IPS DF 6.9 (cell line): ENCODE measurements at regions not wholly inside any gene's neighbourhood (a gene's known extent, or its start where the extent isn't known, plus 50 kb on each side); places are given as distances from the start of the nearest gene placed in this dataset.

Experiments
- DNase-seq: peaks from one replicate; pipeline ENCODE4 v3.0.0-alpha.2; 2013; ENCODE audit warnings: low read depth, low spot score
- H3K27ac ChIP-seq: one replicate; pipeline ENCODE4 v1.5.1; 2013; ENCODE audit warnings: low read length, control low read depth
- H3K27me3 ChIP-seq: 2 replicates; pipeline ENCODE4 v1.6.1; 2013; ENCODE audit warnings: mild to moderate bottlenecking, low read length; ENCODE audit not compliant: control insufficient read depth, insufficient read depth
- H3K36me3 ChIP-seq: 2 replicates; pipeline ENCODE4 v1.6.1; 2013; ENCODE audit warnings: low read length; ENCODE audit not compliant: control insufficient read depth, insufficient read depth
- H3K4me1 ChIP-seq: 2 replicates; pipeline ENCODE4 v1.6.1; 2013; ENCODE audit warnings: low read length; ENCODE audit not compliant: control insufficient read depth, insufficient read depth
- H3K4me3 ChIP-seq: 2 replicates; pipeline ENCODE4 v1.5.1; 2013; ENCODE audit warnings: mild to moderate bottlenecking, low read length
- H3K9me3 ChIP-seq: 2 replicates; pipeline ENCODE4 v1.6.1; 2013; ENCODE audit warnings: low read length, inconsistent platforms; ENCODE audit not compliant: control insufficient read depth, insufficient read depth
- WGBS: extraction: QIAGEN DNeasy Blood & Tissue Kit; methylation state at CpG from one replicate; pipeline ENCODE4 v1.1.7; 2013; ENCODE audit warnings: mixed read lengths, missing lambda C conversion rate; ENCODE audit not compliant: insufficient read length, insufficient coverage; 5-methylcytosine and 5-hydroxymethylcytosine counted together

- Histone ChIP-seq H3K9me3 (no peaks in the 10 kb centered on the region), H3K36me3 (no peaks in the 10 kb centered on the region), H3K27ac (no peak overlapping the region), H3K4me3 (no peak overlapping the region), H3K4me1 (no peaks in the 10 kb centered on the region), H3K27me3 (no peaks in the 10 kb centered on the region)
- 100% methylated on average over 2 of the region's 3 CpGs for WGBS
- DNase-seq = no peak
Measured at GRCh38 chr4:138030375-138030774, 211.8 kb downstream of the SLC7A11 start.

GRCh38 chr4:138028923-138029322, 213.2 kb downstream of the SLC7A11 start:
- H3K4me1 ChIP-seq = no peaks in the 10 kb centered on the region
- WGBS = no CpG with 5 or more reads among the region's 1 CpG
- DNase-seq = no peak
- no peaks in the 10 kb centered on the region for H3K27me3 ChIP-seq
- H3K9me3 ChIP-seq = no peaks in the 10 kb centered on the region
- no peak overlapping the region for H3K4me3 ChIP-seq
- no peak overlapping the region for H3K27ac ChIP-seq
- no peaks in the 10 kb centered on the region for H3K36me3 ChIP-seq

- Histone ChIP-seq H3K4me3 (no peak overlapping the region), H3K9me3 (no peaks in the 10 kb centered on the region), H3K36me3 (no peaks in the 10 kb centered on the region), H3K27me3 (no peaks in the 10 kb centered on the region), H3K27ac (no peak overlapping the region), H3K4me1 (no peaks in the 10 kb centered on the region)
- no peak for DNase-seq
- WGBS = no CpG with 5 or more reads among the region's 3 CpGs
Measured at GRCh38 chr4:138021139-138021830, 220.9 kb downstream of the SLC7A11 start.

GRCh38 chr4:138014590-138015288, 227.4 kb downstream of the SLC7A11 start:
- H3K9me3 ChIP-seq = no peaks in the 10 kb centered on the region
- H3K27me3 ChIP-seq = no peaks in the 10 kb centered on the region
- no peaks in the 10 kb centered on the region for H3K4me1 ChIP-seq
- no CpG with 5 or more reads among the region's 6 CpGs for WGBS
- H3K27ac ChIP-seq = no peak overlapping the region
- no peak overlapping the region for H3K4me3 ChIP-seq
- no peaks in the 10 kb centered on the region for H3K36me3 ChIP-seq
- no peak for DNase-seq

- no CpG with 5 or more reads among the region's 3 CpGs for WGBS
- no peak for DNase-seq
- Histone ChIP-seq H3K27me3 (no peaks in the 10 kb centered on the region), H3K4me1 (no peaks in the 10 kb centered on the region), H3K4me3 (no peak overlapping the region), H3K9me3 (no peaks in the 10 kb centered on the region), H3K27ac (no peak overlapping the region), H3K36me3 (no peaks in the 10 kb centered on the region)
Measured at GRCh38 chr4:138013625-138014024, 228.5 kb downstream of the SLC7A11 start.

GRCh38 chr4:138010639-138011038, 231.5 kb downstream of the SLC7A11 start:
- no peaks in the 10 kb centered on the region for H3K4me1 ChIP-seq
- H3K4me3 ChIP-seq = no peak overlapping the region

GRCh38 chr4:138007572-138007971, 234.6 kb downstream of the SLC7A11 start:
- no peaks in the 10 kb centered on the region for H3K36me3 ChIP-seq
- H3K4me3 ChIP-seq = no peak overlapping the region
- H3K4me1 ChIP-seq = no peaks in the 10 kb centered on the region; the same call in 1 of the 2 replicates
- DNase-seq = peak; percentile 25
- WGBS = no CpG with 5 or more reads among the region's 1 CpG
- no peaks in the 10 kb centered on the region for H3K27me3 ChIP-seq
- no peak overlapping the region for H3K27ac ChIP-seq
- H3K9me3 ChIP-seq = no peaks in the 10 kb centered on the region

More at GRCh38 chr4:138010639-138011038, 231.5 kb downstream of the SLC7A11 start:
- H3K36me3 ChIP-seq = no peaks in the 10 kb centered on the region
- H3K27ac ChIP-seq = no peak overlapping the region
- H3K9me3 ChIP-seq = no peaks in the 10 kb centered on the region
- DNase-seq = no peak
- no peaks in the 10 kb centered on the region for H3K27me3 ChIP-seq

GRCh38 chr4:138005486-138005885, 236.7 kb downstream of the SLC7A11 start:
- Histone ChIP-seq H3K4me3 (no peak overlapping the region), H3K27me3 (no peaks in the 10 kb centered on the region), H3K9me3 (no peaks in the 10 kb centered on the region), H3K4me1 (no peaks in the 10 kb centered on the region; the same call in 1 of the 2 replicates), H3K36me3 (no peaks in the 10 kb centered on the region), H3K27ac (no peak overlapping the region)
- no CpG with 5 or more reads among the region's 1 CpG for WGBS
- DNase-seq = no peak

- no peaks in the 10 kb centered on the region for H3K27me3 ChIP-seq
- no peak for DNase-seq
- H3K36me3 ChIP-seq = no peaks in the 10 kb centered on the region
- no peaks in the 10 kb centered on the region; the same call in 1 of the 2 replicates for H3K4me1 ChIP-seq
- no peak overlapping the region for H3K4me3 ChIP-seq
- H3K27ac ChIP-seq = no peak overlapping the region
- H3K9me3 ChIP-seq = no peaks in the 10 kb centered on the region
Measured at GRCh38 chr4:138003248-138003647, 238.9 kb downstream of the SLC7A11 start.

GRCh38 chr4:137998666-137999429, 243.3 kb downstream of the SLC7A11 start:
- H3K4me1 ChIP-seq = no peaks in the 10 kb centered on the region; the same call in 1 of the 2 replicates
- H3K4me3 ChIP-seq = no peak overlapping the region
- no peak for DNase-seq
- no peaks in the 10 kb centered on the region for H3K27me3 ChIP-seq
- H3K36me3 ChIP-seq = no peaks in the 10 kb centered on the region
- no peak overlapping the region for H3K27ac ChIP-seq
- WGBS = no CpG with 5 or more reads among the region's 1 CpG
- no peaks in the 10 kb centered on the region for H3K9me3 ChIP-seq
